Kidney (tissue), 13 donors: ENCODE measurements at regions not wholly inside any gene's neighbourhood (a gene's known extent, or its start where the extent isn't known, plus 50 kb on each side); places are given as distances from the start of the nearest gene placed in this dataset.

Source experiments
- DNase-seq, 5 donors: peaks; one replicate each; pipeline ENCODE4 v3.0.0-alpha.2; 2013 to 2020
- FAIRE-seq: peaks from 2 replicates; lab custom pipeline; 2012; peaks lifted over from hg19 to GRCh38; lab: Jason Lieb, UNC
- H3K27ac ChIP-seq, 2 donors: one replicate each; pipeline ENCODE4 v1.7.0; 2013; ENCODE audit warnings: low read depth in 2 of 2, low read length in 2 of 2, inconsistent platforms in 1 of 2
- H3K27me3 ChIP-seq: one replicate; pipeline ENCODE4 v1.7.1; 2013; ENCODE audit warnings: low read length, inconsistent platforms; ENCODE audit not compliant: control insufficient read depth, insufficient read depth
- H3K36me3 ChIP-seq, 3 donors: one replicate each; pipeline versions ENCODE4 v1.7.0 to v1.7.1; 2013; ENCODE audit warnings: low read length in 3 of 3, control low read depth in 1 of 3, inconsistent platforms in 1 of 3; ENCODE audit not compliant: insufficient read depth in 3 of 3, control insufficient read depth in 2 of 3
- H3K4me1 ChIP-seq, 3 donors: one replicate each; pipeline versions ENCODE4 v1.7.0 to v1.7.1; 2013; ENCODE audit warnings: low read length in 3 of 3, inconsistent platforms in 1 of 3, low read depth in 1 of 3; ENCODE audit not compliant: control insufficient read depth in 2 of 3, insufficient read depth in 2 of 3
- H3K4me3 ChIP-seq, 3 donors: one replicate each; pipeline versions ENCODE4 v1.7.0 to v1.8.1; 2013; ENCODE audit warnings: low read length in 3 of 3, control low read depth in 1 of 3, inconsistent platforms in 1 of 3
- H3K9ac ChIP-seq, 3 donors: one replicate each; pipeline versions ENCODE4 v1.7.0 to v1.7.1; 2013; ENCODE audit warnings: low read length in 3 of 3, control low read depth in 1 of 3, inconsistent platforms in 1 of 3
- H3K9me3 ChIP-seq, 3 donors: one replicate each; pipeline versions ENCODE4 v1.7.0 to v1.7.1; 2013; ENCODE audit warnings: low read length in 3 of 3, control low read depth in 1 of 3, inconsistent platforms in 1 of 3; ENCODE audit not compliant: control insufficient read depth in 2 of 3, insufficient read depth in 1 of 3
- CTCF ChIP-seq: IDR thresholded peaks from 3 replicates; pipeline ENCODE4 v1.5.1; 2012; ENCODE audit warnings: mild to moderate bottlenecking, moderate library complexity, borderline replicate concordance; ENCODE audit not compliant: insufficient read depth; ENCODE audit errors: extremely low read depth
- intact Hi-C: fragments of 100-400 bp; cut with DNase I; formaldehyde crosslinking; loops from one replicate; pipeline ENCODE4 v1.11.1; 2022
- donor health status: control.
- donor health status: control.
- donor health status: control.
- donor health status: control.
- donor health status: control.
- donor health status: DM: yes; HTN: yes; CAD: no.
- donor health status: Normal renal cell carcinoma (clear cell type).

- Histone ChIP-seq H3K9me3 (no peaks in the 10 kb centered on the region), H3K36me3 (no peaks in the 10 kb centered on the region), H3K27ac (no peak overlapping the region), H3K9ac (no peak overlapping the region), H3K4me1 (no peaks in the 10 kb centered on the region), H3K4me3 (no peak overlapping the region), H3K27me3 (no peaks in the 10 kb centered on the region)
- intact Hi-C loops: no loop called here
- no peak for TF ChIP-seq CTCF
- DNase-seq: no peak
- FAIRE-seq: no peak
Observed at GRCh38 chr14:100415226-100415625, 92.1 kb downstream of the SLC25A47 start.

GRCh38 chr14:100416081-100416680 lies 93.0 kb downstream of the SLC25A47 start:
- intact Hi-C loops: no loop called here
- FAIRE-seq: no peak
- H3K27ac ChIP-seq: no peak overlapping the region

GRCh38 chr14:100416921-100417860 lies 94.1 kb downstream of the SLC25A47 start:
- Histone ChIP-seq H3K9ac (no peak overlapping the region), H3K36me3 (no peaks in the 10 kb centered on the region), H3K27me3 (no peaks in the 10 kb centered on the region), H3K4me3 (no peak overlapping the region), H3K4me1 (no peaks in the 10 kb centered on the region), H3K27ac (no peak overlapping the region), H3K9me3 (no peaks in the 10 kb centered on the region)
- FAIRE-seq (no peak), DNase-seq (peak in 4 of 5 donors; percentile 69 to 77 (median 76))
- intact Hi-C loops: no loop called here
- peak; percentile 50 for TF ChIP-seq CTCF

More at GRCh38 chr14:100416081-100416680, 93.0 kb downstream of the SLC25A47 start:
- no peaks in the 10 kb centered on the region for H3K4me1 ChIP-seq
- H3K9ac ChIP-seq: no peak overlapping the region
- no peak for DNase-seq
- H3K9me3 ChIP-seq: no peaks in the 10 kb centered on the region
- no peak overlapping the region for H3K4me3 ChIP-seq
- TF ChIP-seq CTCF: no peak
- H3K36me3 ChIP-seq: no peaks in the 10 kb centered on the region
- no peaks in the 10 kb centered on the region for H3K27me3 ChIP-seq
